ENCODE measurements at regions not wholly inside any gene's neighbourhood (a gene's known extent, or its start where the extent isn't known, plus 50 kb on each side); places are given as distances from the start of the nearest gene placed in this dataset.

DNA sequence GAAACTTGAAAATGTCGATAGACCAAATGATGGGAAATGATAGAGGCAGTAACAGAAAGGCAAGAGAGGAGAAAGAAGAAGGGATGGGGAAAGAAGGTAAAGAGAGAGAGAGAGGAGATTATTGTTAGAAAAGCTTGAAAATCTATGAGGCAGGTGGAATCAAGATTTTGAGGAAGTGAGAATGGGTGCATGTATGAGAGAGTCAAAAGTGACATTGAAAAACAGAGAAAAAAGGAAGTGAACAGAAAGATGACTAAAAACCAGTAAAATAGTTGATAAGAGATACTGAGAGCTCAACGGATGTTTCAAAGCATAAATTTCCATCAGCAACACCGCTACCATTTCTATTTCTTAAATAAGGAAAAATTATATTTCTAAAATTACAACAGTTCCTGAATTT lies 327.4 kb upstream of the CWC22 start:
- Histone ChIP-seq H3K4me2 (ENCODE audit: low read length) (no peak overlapping the region), H2AFZ (ENCODE audit: low read depth, low read length) (no peak overlapping the region), H3K9ac (ENCODE audit: low read length) (no peak overlapping the region), H3K27ac (ENCODE audit: low read depth, low read length) (no peak overlapping the region), H3K27me3 (ENCODE audit: insufficient read depth, low read length) (no peaks in the 10 kb centered on the region), H3K4me3 (ENCODE audit: insufficient read depth, low read depth, low read length) (no peak overlapping the region), H3K79me2 (ENCODE audit: insufficient read depth, low read length) (no peaks in the 10 kb centered on the region), H3K36me3 (ENCODE audit: insufficient read depth, low read length) (no peaks in the 10 kb centered on the region), H3K4me1 (ENCODE audit: insufficient read depth, low read length) (no peaks in the 10 kb centered on the region), H3K9me3 (ENCODE audit: insufficient read depth, low read depth, low read length) (peaks cover 10% of the 10 kb centered on the region), H4K20me1 (ENCODE audit: insufficient read depth, low read length) (no peaks in the 10 kb centered on the region)
- H3K4me1 Mint-ChIP-seq (ENCODE audit: low read depth, unreplicated experiment): no peaks in the 10 kb centered on the region
- no peaks in the 10 kb centered on the region for H3K27me3 Mint-ChIP-seq (ENCODE audit: low read depth, unreplicated experiment)
- FAIRE-seq: no peak
- no peak for DNase-seq (ENCODE audit: low read depth)
- H3K27ac Mint-ChIP-seq (ENCODE audit: unreplicated experiment): no peak overlapping the region
- H3K4me3 Mint-ChIP-seq (ENCODE audit: unreplicated experiment): no peak overlapping the region
- no peaks in the 10 kb centered on the region for H3K36me3 Mint-ChIP-seq (ENCODE audit: low read depth, unreplicated experiment)
- H3K9me3 Mint-ChIP-seq (ENCODE audit: unreplicated experiment): peaks cover 11% of the 10 kb centered on the region
- TF ChIP-seq, protein P1, sequence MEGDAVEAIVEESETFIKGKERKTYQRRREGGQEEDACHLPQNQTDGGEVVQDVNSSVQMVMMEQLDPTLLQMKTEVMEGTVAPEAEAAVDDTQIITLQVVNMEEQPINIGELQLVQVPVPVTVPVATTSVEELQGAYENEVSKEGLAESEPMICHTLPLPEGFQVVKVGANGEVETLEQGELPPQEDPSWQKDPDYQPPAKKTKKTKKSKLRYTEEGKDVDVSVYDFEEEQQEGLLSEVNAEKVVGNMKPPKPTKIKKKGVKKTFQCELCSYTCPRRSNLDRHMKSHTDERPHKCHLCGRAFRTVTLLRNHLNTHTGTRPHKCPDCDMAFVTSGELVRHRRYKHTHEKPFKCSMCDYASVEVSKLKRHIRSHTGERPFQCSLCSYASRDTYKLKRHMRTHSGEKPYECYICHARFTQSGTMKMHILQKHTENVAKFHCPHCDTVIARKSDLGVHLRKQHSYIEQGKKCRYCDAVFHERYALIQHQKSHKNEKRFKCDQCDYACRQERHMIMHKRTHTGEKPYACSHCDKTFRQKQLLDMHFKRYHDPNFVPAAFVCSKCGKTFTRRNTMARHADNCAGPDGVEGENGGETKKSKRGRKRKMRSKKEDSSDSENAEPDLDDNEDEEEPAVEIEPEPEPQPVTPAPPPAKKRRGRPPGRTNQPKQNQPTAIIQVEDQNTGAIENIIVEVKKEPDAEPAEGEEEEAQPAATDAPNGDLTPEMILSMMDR (IDR thresholded peaks at IDR 0.05; ENCODE audit: insufficient read depth, low read depth, low read length): no peak
- TF ChIP-seq EZH2 (IDR thresholded peaks at IDR 0.05; ENCODE audit: insufficient read depth, low read length): no peak

DNA sequence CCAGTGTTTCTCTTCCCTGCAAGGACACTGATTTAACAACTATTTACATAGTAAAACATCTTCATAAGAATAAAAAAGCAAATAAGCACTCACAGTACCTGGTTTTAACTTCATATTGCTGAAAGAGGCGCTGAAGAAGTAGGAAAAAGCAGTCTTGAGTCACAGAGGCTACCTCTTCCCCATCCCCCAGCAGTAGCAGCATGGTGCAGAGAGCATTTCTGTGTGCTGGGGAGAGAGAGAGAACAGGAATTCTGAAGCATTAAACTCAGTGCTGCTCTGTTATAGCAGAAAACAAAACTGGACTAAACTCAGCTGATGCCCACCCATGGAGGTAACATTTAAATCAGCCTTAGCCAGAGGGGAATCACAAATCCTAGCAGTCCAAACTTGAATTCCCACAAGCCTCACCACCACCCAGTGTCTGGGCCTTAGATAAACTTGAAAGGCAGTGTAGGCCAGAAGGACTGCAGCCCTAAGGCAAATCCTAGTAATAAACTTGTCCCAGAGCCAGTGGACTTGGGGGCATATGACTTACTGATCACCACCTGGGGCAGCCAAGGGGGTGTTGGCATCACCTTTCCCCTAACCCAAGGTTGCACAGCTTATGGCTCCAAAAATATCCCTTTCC lies 321.8 kb upstream of the CWC22 start:
- Mint-ChIP-seq H3K36me3 (ENCODE audit: low read depth, unreplicated experiment) (no peaks in the 10 kb centered on the region), H3K27me3 (ENCODE audit: low read depth, unreplicated experiment) (no peaks in the 10 kb centered on the region), H3K9me3 (ENCODE audit: unreplicated experiment) (no peaks in the 10 kb centered on the region), H3K4me3 (ENCODE audit: unreplicated experiment) (no peak overlapping the region), H3K27ac (ENCODE audit: unreplicated experiment) (no peak overlapping the region), H3K4me1 (ENCODE audit: low read depth, unreplicated experiment) (no peaks in the 10 kb centered on the region)
- no peaks in the 10 kb centered on the region for H3K9me3 ChIP-seq (ENCODE audit: insufficient read depth, low read depth, low read length)
- no peak for FAIRE-seq
- no peaks in the 10 kb centered on the region for H3K79me2 ChIP-seq (ENCODE audit: insufficient read depth, low read length)
- no peaks in the 10 kb centered on the region for H4K20me1 ChIP-seq (ENCODE audit: insufficient read depth, low read length)
- H3K27ac ChIP-seq (ENCODE audit: low read depth, low read length): no peak overlapping the region
- H3K27me3 ChIP-seq (ENCODE audit: insufficient read depth, low read length): no peaks in the 10 kb centered on the region
- no peaks in the 10 kb centered on the region for H3K4me1 ChIP-seq (ENCODE audit: insufficient read depth, low read length)
- DNase-seq (ENCODE audit: low read depth): no peak
- H3K36me3 ChIP-seq (ENCODE audit: insufficient read depth, low read length): no peaks in the 10 kb centered on the region
- no peak overlapping the region for H3K4me2 ChIP-seq (ENCODE audit: low read length)
- H2AFZ ChIP-seq (ENCODE audit: low read depth, low read length): no peak overlapping the region
- TF ChIP-seq, protein P1 (IDR thresholded peaks at IDR 0.05; ENCODE audit: insufficient read depth, low read depth, low read length): no peak
- TF ChIP-seq EZH2 (IDR thresholded peaks at IDR 0.05; ENCODE audit: insufficient read depth, low read length): no peak
- H3K4me3 ChIP-seq (ENCODE audit: insufficient read depth, low read depth, low read length): no peak overlapping the region
- H3K9ac ChIP-seq (ENCODE audit: low read length): no peak overlapping the region

DNA sequence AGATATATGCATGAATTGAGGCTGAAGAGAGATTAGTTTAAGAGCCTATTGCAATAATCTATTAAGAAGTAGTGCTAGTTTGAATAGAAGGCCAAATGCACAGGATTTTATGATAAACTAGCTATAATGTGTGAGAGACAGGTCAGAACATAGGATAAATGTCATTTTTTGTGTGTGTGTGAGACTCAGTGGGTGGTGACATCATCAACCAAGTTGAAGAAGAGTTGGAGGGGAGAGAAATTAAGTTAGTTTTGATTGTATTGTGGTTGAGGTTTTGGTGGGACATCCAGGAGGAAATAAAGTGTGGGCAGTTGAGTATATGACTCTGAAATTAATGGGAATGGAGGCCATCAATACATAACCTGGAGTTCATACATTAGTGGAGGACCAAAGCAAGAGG lies 320.1 kb upstream of the CWC22 start:
- no peaks in the 10 kb centered on the region for H3K9me3 Mint-ChIP-seq (ENCODE audit: unreplicated experiment)
- no peak overlapping the region for H3K27ac Mint-ChIP-seq (ENCODE audit: unreplicated experiment)
- Histone ChIP-seq H3K9ac (ENCODE audit: low read length) (no peak overlapping the region), H2AFZ (ENCODE audit: low read depth, low read length) (no peak overlapping the region), H3K36me3 (ENCODE audit: insufficient read depth, low read length) (no peaks in the 10 kb centered on the region), H3K4me2 (ENCODE audit: low read length) (no peak overlapping the region), H3K27me3 (ENCODE audit: insufficient read depth, low read length) (no peaks in the 10 kb centered on the region), H3K79me2 (ENCODE audit: insufficient read depth, low read length) (no peaks in the 10 kb centered on the region), H4K20me1 (ENCODE audit: insufficient read depth, low read length) (no peaks in the 10 kb centered on the region), H3K4me1 (ENCODE audit: insufficient read depth, low read length) (no peaks in the 10 kb centered on the region), H3K4me3 (ENCODE audit: insufficient read depth, low read depth, low read length) (no peak overlapping the region), H3K27ac (ENCODE audit: low read depth, low read length) (no peak overlapping the region), H3K9me3 (ENCODE audit: insufficient read depth, low read depth, low read length) (no peaks in the 10 kb centered on the region)
- H3K36me3 Mint-ChIP-seq (ENCODE audit: low read depth, unreplicated experiment): no peaks in the 10 kb centered on the region
- H3K27me3 Mint-ChIP-seq (ENCODE audit: low read depth, unreplicated experiment): no peaks in the 10 kb centered on the region
- no peaks in the 10 kb centered on the region for H3K4me1 Mint-ChIP-seq (ENCODE audit: low read depth, unreplicated experiment)
- TF ChIP-seq, protein P1 (IDR thresholded peaks at IDR 0.05; ENCODE audit: insufficient read depth, low read depth, low read length): no peak
- TF ChIP-seq EZH2 (IDR thresholded peaks at IDR 0.05; ENCODE audit: insufficient read depth, low read length): no peak
- FAIRE-seq (no peak), DNase-seq (ENCODE audit: low read depth) (no peak)
- no peak overlapping the region for H3K4me3 Mint-ChIP-seq (ENCODE audit: unreplicated experiment)

Data from astrocyte (in vitro differentiated cells and primary cell).